HT1080 (cell line): ENCODE measurements at regions not wholly inside any gene's neighbourhood (a gene's known extent, or its start where the extent isn't known, plus 50 kb on each side); places are given as distances from the start of the nearest gene placed in this dataset.

Experiments
- DNase-seq: peaks from one replicate; pipeline ENCODE4 v3.0.0-alpha.2; 2015; ENCODE audit warnings: low read depth

DNA sequence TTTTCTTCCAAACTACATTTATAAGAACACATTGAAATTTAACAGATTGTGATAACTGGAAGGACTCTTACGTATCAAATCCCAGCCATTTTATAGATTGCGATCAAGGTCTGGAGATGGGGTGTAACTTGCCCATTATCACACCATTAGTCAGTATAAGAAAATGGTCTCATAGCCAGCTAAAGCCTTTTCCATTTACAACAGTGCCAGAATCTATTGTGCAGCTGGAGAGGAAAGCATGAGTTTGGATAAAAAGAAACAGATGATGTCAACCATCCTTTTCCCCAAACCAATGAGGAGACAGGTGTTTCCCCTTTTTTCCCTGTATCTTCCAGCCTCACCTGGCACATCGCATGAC is 658.8 kb downstream of the ACTL7B start:
- DNase-seq = no peak

DNA sequence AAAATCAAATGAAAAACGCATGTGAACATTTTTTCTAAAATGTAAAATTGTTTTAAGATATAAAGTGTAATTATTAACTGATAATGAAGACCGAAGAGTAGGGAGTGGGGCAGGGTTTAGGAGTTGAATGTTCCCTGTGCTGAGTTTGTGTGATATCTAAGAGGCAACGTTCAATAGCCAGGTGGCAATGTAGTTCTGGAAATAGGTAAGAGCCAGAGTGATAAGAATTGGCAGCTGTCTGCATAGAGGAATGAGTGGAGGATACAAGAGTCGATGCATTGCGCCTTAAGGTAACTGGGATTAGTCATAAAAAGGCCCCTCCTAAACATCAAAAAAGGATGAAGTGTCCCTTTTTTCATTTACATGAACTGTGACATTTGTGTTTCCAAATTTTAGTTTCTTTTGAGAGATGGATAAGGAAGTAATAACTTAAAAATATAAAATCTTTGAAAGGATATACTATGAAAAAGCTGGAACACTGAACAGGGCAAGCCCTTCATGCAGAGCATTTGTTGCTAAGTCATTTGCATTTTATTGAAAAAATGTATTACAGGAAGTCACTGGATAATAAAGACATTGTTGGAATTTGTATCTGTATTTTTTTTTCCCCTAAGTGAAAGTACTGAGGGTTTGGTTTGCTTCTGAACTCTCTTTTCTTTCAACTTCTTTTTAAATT is 659.3 kb downstream of the ACTL7B start:
- DNase-seq = no peak

DNA sequence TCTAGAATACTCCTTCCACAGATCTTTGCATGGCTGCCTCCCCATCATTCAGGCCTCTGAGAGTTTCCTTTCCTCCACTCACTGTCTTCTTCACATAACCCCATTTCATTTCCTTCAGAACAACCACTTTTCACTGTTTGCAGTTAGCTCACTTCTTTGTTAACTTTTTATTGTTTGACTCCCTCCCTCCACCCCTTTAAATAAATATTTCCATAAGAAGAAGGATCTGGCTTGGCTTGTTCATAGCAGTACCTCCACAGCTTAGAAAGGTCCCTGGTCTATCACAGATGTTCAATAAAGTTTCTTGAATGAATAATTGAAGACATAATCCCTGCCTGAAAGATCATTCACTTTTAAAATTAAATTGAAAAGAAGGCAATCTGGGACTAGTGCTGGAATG is 661.6 kb downstream of the ACTL7B start:
- no peak for DNase-seq

DNA sequence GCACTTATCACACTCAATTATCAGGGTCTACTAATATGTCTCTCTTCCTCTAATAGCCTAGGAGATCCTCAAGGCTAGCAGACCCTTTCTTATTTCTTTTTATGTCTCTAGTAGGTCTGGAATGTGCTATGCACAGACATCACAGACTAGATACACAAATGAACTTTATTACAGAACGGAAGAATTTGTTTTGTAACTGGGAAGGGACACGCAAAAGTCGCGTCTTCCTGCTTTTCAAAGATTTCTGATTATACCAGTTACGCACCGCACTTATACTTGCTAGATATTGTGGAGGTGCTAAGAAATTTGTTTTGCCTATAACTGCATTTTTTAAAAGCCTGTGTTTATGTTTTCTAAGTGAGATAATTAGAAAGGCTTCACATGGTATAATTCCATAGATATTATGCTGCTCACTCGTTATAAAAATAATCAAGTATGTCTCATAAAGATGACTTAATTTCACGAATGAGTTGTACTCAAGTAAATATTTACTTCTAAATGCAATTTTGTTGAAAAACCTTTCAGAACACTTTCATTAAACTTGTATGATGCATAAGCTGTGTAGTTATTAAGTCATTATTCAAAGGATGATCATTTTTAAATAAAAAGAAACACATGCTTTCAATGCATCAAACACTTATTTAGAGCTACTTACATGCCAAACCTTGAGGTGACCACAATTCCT is 662.6 kb downstream of the ACTL7B start:
- DNase-seq = no peak

DNA sequence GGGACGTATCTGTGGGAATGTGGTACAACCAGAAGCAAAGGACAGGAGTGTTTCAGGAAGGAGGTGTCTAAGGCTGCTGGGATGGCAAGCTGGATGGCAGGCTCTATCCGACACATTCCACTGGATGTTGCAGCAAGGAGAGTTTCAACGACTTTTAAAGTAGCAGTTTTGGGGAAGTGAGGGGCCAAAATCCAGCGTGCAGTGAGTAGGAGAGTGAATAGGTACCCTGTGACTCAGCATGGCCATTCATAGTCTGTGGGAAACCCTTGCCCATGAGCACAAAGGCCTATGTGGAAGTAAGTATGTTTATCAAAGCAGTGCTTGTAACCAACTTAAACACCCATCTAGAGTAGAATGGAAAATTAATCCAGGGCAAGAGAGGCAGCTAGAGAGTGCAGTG is 664.7 kb downstream of the ACTL7B start:
- peak; percentile 43 for DNase-seq

DNA sequence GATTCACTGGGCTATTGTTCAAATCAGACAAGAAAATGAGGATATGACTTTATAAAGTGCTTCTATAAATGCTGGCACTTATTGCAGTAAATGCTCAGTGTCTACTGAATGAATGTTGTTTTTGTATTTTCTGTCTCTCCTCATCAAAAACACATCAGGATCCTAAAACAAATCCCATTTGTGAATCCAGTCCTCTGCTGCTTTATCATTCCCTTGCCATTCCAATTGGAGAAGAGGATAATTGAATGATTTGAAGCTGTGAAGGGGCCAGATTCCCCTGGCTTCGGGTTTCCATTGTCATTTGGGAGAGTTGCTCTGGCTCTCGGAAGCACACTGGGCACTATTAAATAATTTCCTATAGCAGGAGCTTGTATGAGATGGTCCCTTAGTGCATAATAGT is 666.8 kb downstream of the ACTL7B start:
- DNase-seq = no peak

DNA sequence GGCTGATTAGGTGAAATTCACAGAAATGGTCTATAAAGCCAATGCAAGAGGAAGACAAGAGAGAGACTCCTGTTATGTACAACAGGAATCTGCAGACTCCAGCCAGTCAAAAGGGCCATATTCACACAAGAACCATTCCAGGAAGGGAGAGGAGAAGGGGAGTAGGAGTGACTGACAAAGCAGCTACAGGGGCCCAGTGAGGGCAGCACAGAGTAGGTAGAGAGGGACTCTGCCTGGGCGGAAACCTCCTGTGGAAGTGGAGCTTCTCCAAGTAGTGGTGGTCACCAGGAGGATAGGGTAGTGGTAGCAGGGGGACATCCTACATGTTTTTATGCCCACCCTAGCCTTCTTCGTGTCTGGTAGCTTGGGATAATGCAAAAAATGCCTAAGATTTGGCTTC is 667.3 kb downstream of the ACTL7B start:
- DNase-seq = no peak

DNA sequence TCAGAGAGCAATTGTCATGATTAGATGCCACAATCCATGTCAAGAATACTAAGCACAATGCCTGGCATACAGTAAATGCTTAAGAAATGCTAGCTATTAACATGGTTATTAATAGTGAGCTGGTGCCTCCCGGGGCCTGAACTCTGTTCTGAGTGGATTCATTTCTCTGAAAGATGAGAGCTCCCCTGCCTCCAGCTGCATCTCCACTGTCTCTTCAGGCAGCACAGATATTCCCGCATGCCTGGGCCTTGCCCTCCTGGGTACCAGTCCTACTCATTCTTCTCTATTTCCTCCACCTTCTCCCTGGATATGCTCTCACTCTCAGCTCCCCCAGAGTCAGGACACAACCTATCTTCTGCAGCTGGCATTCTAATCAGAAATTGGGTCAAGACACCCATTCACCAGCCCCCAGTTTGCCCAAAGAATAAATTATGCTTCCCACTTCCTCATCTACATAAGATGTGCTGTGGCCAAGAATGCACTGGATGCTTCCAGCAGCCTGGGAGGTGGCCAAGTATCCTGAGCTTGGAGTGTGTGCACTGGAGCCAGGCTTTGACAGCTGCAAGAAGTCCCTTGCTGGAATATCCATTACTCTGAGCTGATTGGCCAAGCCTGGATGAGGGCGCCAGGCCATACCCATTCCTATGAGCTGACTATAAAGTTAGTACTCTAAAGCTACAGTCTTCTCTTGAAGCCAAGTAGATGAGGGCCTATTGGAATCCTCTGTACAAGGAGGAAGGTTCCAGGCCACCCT is 669.0 kb downstream of the ACTL7B start:
- no peak for DNase-seq

DNA sequence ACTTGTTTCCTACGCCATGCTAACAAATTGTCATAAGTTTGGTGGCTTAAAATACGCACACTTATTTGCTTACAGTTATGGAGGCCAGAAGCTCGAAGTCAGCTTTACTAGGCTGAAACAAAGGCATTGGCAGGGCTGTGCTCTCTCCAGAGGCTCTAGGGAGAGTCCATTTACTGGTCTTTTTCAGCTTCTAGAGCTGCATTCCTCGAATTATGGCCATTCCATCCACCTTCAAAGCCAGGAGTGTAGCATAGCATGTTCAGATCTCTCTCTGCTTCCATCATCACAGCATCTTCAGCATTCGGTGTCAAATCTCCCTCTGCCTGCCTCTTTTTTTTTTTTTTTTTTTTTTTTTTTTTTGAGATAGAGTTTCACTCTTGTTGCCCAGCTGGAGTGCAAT is 670.2 kb downstream of the ACTL7B start:
- no peak for DNase-seq

DNA sequence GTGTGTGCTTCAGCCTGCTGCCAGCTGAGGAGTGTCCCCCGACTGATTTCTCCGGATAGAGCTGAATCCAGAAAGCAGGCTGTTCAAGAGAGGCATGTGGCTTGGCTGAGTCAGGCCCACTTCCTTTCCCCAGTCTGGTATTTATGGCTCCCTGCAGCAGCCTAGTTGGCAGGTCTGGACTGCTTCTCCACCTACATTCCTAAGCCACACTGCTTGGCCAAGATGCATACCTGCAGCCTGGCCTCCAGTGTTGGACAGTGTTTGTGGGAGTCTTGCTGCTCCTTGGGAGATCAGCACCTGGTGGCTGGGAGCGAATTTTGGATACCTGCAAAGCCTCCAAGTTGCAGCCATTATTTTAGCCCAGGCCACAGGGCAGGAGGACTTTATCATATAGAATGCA is 670.8 kb downstream of the ACTL7B start:
- DNase-seq = peak; percentile 83

DNA sequence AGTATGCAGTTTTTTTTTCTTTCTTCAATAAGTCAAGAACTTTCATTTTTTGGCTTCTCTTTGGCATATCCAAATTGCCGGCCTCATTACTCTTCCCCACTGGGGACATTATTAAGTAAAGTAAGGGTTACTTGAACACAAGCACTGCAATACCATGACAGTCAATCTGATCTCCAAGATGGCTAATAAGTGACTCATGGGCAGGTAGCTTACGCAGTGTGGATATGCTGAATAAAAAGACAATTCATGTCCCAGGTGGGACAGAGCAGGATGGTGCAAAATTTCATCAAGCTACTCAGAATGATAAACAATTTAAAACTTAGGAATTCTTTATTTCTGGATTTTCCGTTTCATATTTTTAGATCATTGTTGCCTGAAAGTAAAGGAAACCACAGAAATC is 671.8 kb downstream of the ACTL7B start:
- no peak for DNase-seq

DNA sequence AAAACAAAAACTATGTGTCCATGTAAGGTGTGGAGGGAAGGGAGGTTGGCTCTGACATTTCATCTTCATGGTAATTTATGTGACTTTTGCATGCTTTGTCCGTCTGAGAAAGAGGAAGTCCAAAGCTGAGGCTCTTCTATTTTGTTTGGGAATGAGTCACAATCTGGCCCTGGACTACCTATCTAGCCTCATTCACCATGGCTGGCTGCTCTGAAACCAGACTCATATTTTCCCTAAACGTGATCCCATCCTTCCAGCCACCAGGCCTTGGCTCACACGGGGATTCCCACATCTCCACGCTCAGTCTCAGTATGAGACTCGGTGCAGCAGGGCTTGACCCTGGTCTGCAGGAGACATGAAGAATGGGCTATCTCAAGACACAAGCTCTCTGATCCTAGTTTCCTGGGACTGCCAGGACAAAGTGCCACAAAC is 672.8 kb downstream of the ACTL7B start:
- DNase-seq = peak; percentile 69

DNA sequence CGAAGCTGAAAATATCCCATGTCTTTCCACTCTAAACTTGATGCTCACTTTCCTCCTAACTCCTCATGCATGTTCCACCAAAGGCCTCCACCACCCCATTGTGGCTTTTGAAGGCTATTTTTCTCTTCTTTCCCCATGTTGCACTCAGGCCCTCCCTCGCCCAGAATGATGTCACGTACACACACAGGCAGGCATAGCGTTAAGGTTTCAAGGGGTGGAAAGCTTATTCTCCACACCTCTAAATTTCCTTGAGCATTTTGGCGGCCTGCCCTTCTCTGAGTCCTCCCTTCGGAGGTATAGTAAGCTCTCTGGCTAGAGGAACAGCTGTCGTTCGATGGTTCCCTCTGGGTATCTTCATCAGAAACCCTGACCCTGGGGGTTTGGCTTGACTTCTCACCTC is 673.5 kb downstream of the ACTL7B start:
- DNase-seq = no peak

DNA sequence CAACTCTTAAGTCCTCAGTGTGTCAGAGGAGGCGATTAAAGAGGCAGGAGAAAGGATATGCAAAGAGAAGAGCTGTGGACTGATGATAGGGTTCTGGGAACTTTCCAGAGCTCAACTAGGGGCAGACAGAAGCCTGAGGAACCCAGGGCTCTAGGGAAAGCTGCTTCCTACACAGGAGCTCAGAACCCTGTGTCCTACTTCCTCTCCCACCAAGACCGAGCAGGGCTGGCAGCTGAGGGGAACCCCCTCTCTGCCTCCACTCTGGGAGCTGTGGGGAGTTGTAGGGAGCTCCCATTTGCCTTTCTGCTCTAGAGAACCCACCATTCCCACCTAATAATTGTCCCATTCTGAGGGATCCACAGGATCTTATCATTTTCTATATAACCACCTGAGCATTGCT is 674.3 kb downstream of the ACTL7B start:
- no peak for DNase-seq

DNA sequence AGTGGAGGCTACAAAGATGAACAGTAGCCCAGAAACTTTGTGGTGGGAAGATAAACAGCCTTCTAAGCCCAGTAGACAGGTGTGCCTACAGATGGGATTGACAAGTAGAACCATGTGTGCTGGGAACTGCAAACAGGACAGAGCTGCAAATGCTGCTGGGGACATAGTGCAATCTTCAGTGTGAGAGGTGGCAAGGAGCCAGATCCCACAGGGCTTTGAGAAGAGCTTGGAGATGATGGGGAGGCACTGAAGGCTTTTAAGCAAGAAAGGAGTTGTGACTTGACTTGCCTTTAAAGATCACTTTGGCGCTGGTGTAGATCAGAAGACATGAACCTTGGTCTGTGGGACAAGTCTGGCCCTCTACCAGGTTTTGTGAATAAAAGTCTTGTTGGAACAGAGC is 675.2 kb downstream of the ACTL7B start:
- no peak for DNase-seq

DNA sequence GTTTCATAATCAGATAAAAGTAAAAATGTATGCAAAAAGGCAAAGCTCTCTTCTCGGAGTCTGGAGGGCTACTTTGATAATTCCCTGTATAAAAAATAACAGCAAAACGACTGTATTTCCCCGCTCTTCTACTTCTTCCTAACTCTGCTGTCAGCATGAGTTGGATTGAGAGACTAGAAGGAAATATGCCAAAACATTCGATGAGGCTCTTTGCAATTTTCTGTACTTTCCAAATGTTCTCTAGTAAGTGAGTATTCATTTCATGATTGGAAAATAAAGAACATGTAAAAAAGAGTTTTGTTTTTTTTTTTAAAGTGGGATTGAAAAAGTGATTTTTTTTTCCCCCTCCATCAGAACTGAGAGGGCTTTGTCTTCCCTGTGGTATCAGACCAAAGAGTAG is 677.5 kb downstream of the ACTL7B start:
- DNase-seq = no peak

DNA sequence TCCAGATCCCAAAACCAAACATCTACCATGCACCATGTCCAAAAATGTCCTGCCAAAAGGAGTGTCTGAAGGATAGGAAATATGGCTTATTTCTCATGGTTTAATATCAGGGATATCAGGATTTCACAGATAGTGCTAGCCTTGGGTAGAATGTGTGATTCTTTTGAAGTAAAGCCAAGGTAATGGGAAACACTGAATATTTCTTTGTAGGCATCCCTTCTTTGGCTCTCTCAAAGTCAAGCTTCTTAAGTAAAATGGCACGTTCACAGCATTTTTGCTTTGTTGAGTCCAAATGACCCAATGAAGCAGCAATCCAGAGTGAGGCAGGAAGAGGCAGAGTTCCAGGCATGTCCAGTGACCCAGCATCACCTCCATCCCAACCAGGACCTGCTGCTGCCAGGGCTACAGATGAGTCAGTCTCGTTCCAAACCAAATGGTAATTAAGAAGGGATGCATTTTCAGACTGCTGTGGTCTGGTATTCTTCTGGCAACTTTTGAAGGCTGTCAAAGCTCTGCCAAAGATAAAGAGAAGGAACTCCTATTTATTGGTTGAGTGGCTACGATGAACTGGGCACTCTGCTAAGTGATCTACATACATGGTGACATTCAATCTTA is 678.8 kb upstream of the KLF4 start:
- DNase-seq = peak; percentile 42

DNA sequence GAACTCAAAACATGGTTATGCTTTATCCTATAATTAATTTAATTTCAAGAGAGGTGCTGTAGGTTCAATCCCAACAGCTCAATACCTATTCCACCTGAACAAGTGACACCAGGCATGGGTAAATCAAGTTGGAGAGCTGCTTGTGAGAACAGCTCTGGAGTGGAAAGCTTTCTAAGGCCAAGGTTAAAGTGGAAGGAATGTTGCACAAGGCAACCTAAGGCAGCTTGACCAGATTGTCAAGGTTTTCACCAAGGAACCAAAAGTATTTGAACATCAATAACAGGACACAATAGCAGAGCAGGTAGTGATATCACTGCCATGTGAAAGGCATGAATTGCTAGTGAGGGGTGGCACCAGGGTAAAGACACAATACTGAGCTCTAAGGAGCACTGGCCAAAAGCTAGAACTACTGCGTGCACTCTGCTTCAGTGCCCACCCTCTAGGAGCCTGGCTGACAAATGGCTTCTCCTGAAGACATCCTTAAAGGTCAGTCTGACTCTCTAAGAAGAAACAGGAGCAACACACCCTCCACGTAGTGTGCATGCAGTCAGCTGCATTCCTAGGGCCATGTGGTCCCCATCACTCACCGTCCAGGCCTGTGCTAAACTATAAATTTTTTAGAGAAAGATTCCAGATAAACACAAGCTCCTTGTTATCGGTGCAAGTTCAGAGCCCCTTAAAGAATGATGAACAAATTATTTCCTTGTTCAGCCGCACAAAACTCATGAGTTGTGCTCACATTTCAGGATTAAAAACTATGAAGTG is 677.7 kb upstream of the KLF4 start:
- DNase-seq = no peak

DNA sequence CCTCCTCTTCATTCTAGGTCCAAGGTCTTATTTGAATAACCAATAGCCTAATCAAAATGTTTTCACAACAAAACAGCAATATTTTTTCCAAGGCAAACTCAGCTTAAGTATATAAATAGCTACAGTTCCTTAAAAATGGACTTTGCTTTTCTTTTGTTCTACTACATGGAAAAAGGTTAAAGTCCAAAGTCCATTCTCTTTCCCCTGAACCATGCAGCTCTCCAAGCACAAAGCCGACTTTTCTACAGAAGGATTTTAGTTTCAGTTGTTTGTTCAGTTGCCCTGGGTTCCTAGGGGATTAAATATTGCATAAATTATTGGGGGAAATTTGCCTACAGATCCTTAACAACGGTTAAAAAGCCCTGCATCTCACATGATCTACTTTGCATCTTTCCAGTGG is 677.0 kb upstream of the KLF4 start:
- no peak for DNase-seq

DNA sequence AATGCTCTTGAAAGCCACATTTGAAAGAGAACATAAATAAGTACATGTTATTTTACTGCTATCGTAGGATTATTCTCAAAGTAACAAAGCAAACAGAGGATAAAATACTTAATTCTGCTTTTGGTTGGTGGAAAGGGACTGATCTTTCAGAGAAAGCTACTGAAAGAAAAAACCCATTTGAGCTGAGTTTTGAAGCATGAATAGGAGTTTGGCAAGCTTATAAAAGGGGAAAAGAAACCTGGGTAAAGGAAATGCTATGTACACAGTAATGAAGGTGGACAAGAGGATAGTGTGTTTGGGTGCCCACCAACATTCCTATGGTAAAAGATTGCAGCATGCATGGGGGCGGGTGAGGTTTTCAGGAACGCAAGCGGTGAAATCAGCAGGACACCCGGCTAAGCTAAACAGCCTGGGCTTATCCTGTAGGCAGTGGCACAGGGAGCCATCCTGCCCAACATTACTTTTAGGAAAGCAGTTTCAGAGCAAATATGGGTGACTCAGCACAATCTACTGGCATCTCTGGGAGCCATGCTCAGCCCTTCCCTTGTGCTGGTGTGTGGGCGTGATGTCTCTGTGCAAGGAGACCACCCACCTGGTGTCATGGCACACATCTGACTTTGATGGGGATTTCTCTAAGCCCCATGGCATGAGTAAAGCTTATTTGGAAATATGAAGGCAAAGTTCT is 673.9 kb upstream of the KLF4 start:
- peak; percentile 21 for DNase-seq

DNA sequence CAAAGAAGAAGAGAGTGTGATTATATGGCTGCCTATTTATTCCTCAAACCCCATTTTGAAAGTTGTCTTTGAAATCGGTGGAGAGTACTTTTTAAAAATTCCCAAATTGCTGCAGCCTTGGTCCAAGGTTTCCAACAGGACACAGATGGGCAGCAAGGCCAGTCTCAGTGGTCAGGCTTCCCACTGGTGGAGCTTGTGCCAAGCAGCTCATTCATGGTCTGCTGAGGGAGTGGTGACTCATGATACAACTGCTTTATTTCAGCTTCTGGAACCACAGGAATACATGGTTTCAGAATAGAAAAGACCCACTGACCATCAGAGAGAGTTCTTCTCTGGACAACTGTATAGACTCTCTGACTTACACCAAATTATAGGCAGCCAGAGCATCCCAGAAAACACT is 673.1 kb upstream of the KLF4 start:
- DNase-seq = peak; percentile 84
